HG03060 (cell line): ENCODE measurements at regions not wholly inside any gene's neighbourhood (a gene's known extent, or its start where the extent isn't known, plus 50 kb on each side); places are given as distances from the start of the nearest gene placed in this dataset.

ENCODE experiments used
- ATAC-seq: cut with Tn5 transposase; IDR thresholded peaks from one replicate; pipeline ENCODE4 v1.9.1; 2021; ENCODE audit warnings: low read depth, moderate number of reproducible peaks; ENCODE audit not compliant: unreplicated experiment

GRCh38 chr4:181739031-181739430, 504.2 kb upstream of the TENM3 start:
- no peak for ATAC-seq

- ATAC-seq = no peak
Measured at GRCh38 chr4:181741513-181741912, 501.7 kb upstream of the TENM3 start.

GRCh38 chr4:181745933-181746625, 497.1 kb upstream of the TENM3 start:
- ATAC-seq = no peak

GRCh38 chr4:181748581-181748980, 494.6 kb upstream of the TENM3 start:
- no peak for ATAC-seq

GRCh38 chr4:181752516-181752915, 490.7 kb upstream of the TENM3 start:
- ATAC-seq = no peak

- no peak for ATAC-seq
Measured at GRCh38 chr4:181753207-181753606, 490.0 kb upstream of the TENM3 start.

- ATAC-seq = no peak
Measured at GRCh38 chr4:181755846-181756245, 487.4 kb upstream of the TENM3 start.

- no peak for ATAC-seq
Measured at GRCh38 chr4:181756451-181757095, 486.6 kb upstream of the TENM3 start.

GRCh38 chr4:181757098-181757497, 486.1 kb upstream of the TENM3 start:
- ATAC-seq = no peak

GRCh38 chr4:181757910-181758660, 485.1 kb upstream of the TENM3 start:
- ATAC-seq = no peak

GRCh38 chr4:181760560-181760959, 482.6 kb upstream of the TENM3 start:
- ATAC-seq = no peak

GRCh38 chr4:181761156-181761555, 482.0 kb upstream of the TENM3 start:
- no peak for ATAC-seq

- ATAC-seq = no peak
Measured at GRCh38 chr4:181766061-181766548, 477.1 kb upstream of the TENM3 start.

GRCh38 chr4:181770971-181771370, 472.2 kb upstream of the TENM3 start:
- no peak for ATAC-seq

GRCh38 chr4:181775298-181775697, 467.9 kb upstream of the TENM3 start:
- no peak for ATAC-seq

- ATAC-seq = no peak
Measured at GRCh38 chr4:181776264-181777054, 466.7 kb upstream of the TENM3 start.

GRCh38 chr4:181777518-181777917, 465.7 kb upstream of the TENM3 start:
- no peak for ATAC-seq

- ATAC-seq = no peak
Measured at GRCh38 chr4:181784881-181785280, 458.3 kb upstream of the TENM3 start.

- ATAC-seq = no peak
Measured at GRCh38 chr4:181792641-181793040, 450.6 kb upstream of the TENM3 start.

- no peak for ATAC-seq
Measured at GRCh38 chr4:181793096-181793495, 450.1 kb upstream of the TENM3 start.

GRCh38 chr4:181796502-181796901, 446.7 kb upstream of the TENM3 start:
- ATAC-seq = no peak
